ENCODE measurements at regions not wholly inside any gene's neighbourhood (a gene's known extent, or its start where the extent isn't known, plus 50 kb on each side); places are given as distances from the start of the nearest gene placed in this dataset.

GRCh38 chrX:125894947-125895346 is 271.1 kb downstream of the DCAF12L2 start:
- Histone ChIP-seq H2AFZ (ENCODE audit: low read depth, low read length) (no peak overlapping the region), H3K9me3 (ENCODE audit: insufficient read depth, low read depth, low read length) (no peaks in the 10 kb centered on the region), H4K20me1 (ENCODE audit: insufficient read depth, low read length) (no peaks in the 10 kb centered on the region), H3K27me3 (ENCODE audit: insufficient read depth, low read length) (no peaks in the 10 kb centered on the region), H3K27ac (ENCODE audit: low read depth, low read length) (no peak overlapping the region), H3K4me3 (ENCODE audit: insufficient read depth, low read depth, low read length) (no peak overlapping the region), H3K36me3 (ENCODE audit: insufficient read depth, low read length) (no peaks in the 10 kb centered on the region), H3K79me2 (ENCODE audit: insufficient read depth, low read length) (no peaks in the 10 kb centered on the region), H3K4me1 (ENCODE audit: insufficient read depth, low read length) (no peaks in the 10 kb centered on the region), H3K4me2 (ENCODE audit: low read length) (no peak overlapping the region), H3K9ac (ENCODE audit: low read length) (no peak overlapping the region)
- Mint-ChIP-seq H3K36me3 (ENCODE audit: low read depth, unreplicated experiment) (no peaks in the 10 kb centered on the region), H3K4me1 (ENCODE audit: low read depth, unreplicated experiment) (peaks cover 4% of the 10 kb centered on the region), H3K9me3 (ENCODE audit: unreplicated experiment) (no peaks in the 10 kb centered on the region), H3K4me3 (ENCODE audit: unreplicated experiment) (no peak overlapping the region), H3K27ac (ENCODE audit: unreplicated experiment) (no peak overlapping the region), H3K27me3 (ENCODE audit: low read depth, unreplicated experiment) (no peaks in the 10 kb centered on the region)
- TF ChIP-seq EZH2 (IDR thresholded peaks at IDR 0.05; ENCODE audit: insufficient read depth, low read length) (no peak), CTCF (IDR thresholded peaks at IDR 0.05; ENCODE audit: insufficient read depth, low read depth, low read length) (no peak)
- FAIRE-seq: no peak
- DNase-seq (ENCODE audit: low read depth): no peak

- Histone ChIP-seq H3K9me3 (ENCODE audit: insufficient read depth, low read depth, low read length) (no peaks in the 10 kb centered on the region), H3K36me3 (ENCODE audit: insufficient read depth, low read length) (no peaks in the 10 kb centered on the region)
- H3K27ac Mint-ChIP-seq (ENCODE audit: unreplicated experiment): no peak overlapping the region
Observed at GRCh38 chrX:125895518-125895917, 270.6 kb downstream of the DCAF12L2 start.

More at GRCh38 chrX:125895518-125895917, 270.6 kb downstream of the DCAF12L2 start:
- H3K27me3 ChIP-seq (ENCODE audit: insufficient read depth, low read length): no peaks in the 10 kb centered on the region
- FAIRE-seq: no peak
- peaks cover 4% of the 10 kb centered on the region for H3K4me1 Mint-ChIP-seq (ENCODE audit: low read depth, unreplicated experiment)
- H3K4me3 ChIP-seq (ENCODE audit: insufficient read depth, low read depth, low read length): no peak overlapping the region
- TF ChIP-seq EZH2 (IDR thresholded peaks at IDR 0.05; ENCODE audit: insufficient read depth, low read length): no peak
- TF ChIP-seq CTCF (IDR thresholded peaks at IDR 0.05; ENCODE audit: insufficient read depth, low read depth, low read length): no peak
- no peaks in the 10 kb centered on the region for H3K27me3 Mint-ChIP-seq (ENCODE audit: low read depth, unreplicated experiment)
- H3K4me3 Mint-ChIP-seq (ENCODE audit: unreplicated experiment): no peak overlapping the region
- DNase-seq (ENCODE audit: low read depth): no peak
- no peaks in the 10 kb centered on the region for H3K9me3 Mint-ChIP-seq (ENCODE audit: unreplicated experiment)
- no peak overlapping the region for H2AFZ ChIP-seq (ENCODE audit: low read depth, low read length)
- H3K79me2 ChIP-seq (ENCODE audit: insufficient read depth, low read length): no peaks in the 10 kb centered on the region
- no peaks in the 10 kb centered on the region for H3K36me3 Mint-ChIP-seq (ENCODE audit: low read depth, unreplicated experiment)
- no peaks in the 10 kb centered on the region for H4K20me1 ChIP-seq (ENCODE audit: insufficient read depth, low read length)
- H3K4me2 ChIP-seq (ENCODE audit: low read length): no peak overlapping the region
- H3K9ac ChIP-seq (ENCODE audit: low read length): no peak overlapping the region
- no peak overlapping the region for H3K27ac ChIP-seq (ENCODE audit: low read depth, low read length)
- no peaks in the 10 kb centered on the region for H3K4me1 ChIP-seq (ENCODE audit: insufficient read depth, low read length)

All from astrocyte (in vitro differentiated cells and primary cell).